ENCODE measurements at regions not wholly inside any gene's neighbourhood (a gene's known extent, or its start where the extent isn't known, plus 50 kb on each side); places are given as distances from the start of the nearest gene placed in this dataset.

- no peak for TF ChIP-seq ZBTB8A (tag by site-specific recombination; IDR thresholded peaks at IDR 0.05)
- no peak for TF ChIP-seq ZNF398 (tag by site-specific recombination; IDR thresholded peaks at IDR 0.05)
These were observed 67.2 kb downstream of the MRPS30 start for GRCh38 chr5:44875661-44876605.

Measured in HEK293 (cell line).